Gastroesophageal sphincter (tissue), 3 donors: ENCODE measurements at regions not wholly inside any gene's neighbourhood (a gene's known extent, or its start where the extent isn't known, plus 50 kb on each side); places are given as distances from the start of the nearest gene placed in this dataset.

Experiments used
- POLR2AphosphoS5 ChIP-seq: sonication (generic); formaldehyde crosslinking; IDR thresholded peaks from one replicate; pipeline ENCODE4 v1.6.1; 2017; ENCODE audit warnings: antibody characterized with exemption
- TF ChIP-seq, protein P1 (sequence below), 4 experiments: fragments of 200-600 bp in 2 of 4; fragments of 450-650 bp in 2 of 4; sonication (generic) in 1 of 4; IDR thresholded peaks; one replicate each; pipeline ENCODE4 v1.5.1; 2017 to 2019; ENCODE audit warnings: antibody characterized with exemption in 4 of 4, mild to moderate bottlenecking in 2 of 4, moderate library complexity in 2 of 4

DNA sequence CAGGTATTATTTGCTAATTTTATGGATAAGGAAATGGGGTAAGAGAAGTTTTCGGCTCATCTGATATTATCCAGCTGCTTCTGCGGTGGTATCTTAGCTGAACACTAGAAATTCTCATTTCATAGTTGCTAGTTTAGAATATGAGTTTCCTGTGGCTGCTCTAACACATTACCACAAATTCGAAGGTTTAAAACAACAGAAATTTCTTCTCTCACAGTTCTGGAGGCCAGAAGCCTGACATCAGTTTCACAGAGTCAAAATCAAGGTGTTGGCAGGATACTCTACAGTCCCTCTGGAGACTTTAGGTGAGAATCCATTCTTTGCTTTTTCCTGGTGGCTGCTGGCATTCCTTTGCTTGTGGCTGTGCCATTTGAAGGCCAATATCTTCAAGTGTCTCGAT, 205.9 kb downstream of the PTEN start:
- TF ChIP-seq, protein P1, sequence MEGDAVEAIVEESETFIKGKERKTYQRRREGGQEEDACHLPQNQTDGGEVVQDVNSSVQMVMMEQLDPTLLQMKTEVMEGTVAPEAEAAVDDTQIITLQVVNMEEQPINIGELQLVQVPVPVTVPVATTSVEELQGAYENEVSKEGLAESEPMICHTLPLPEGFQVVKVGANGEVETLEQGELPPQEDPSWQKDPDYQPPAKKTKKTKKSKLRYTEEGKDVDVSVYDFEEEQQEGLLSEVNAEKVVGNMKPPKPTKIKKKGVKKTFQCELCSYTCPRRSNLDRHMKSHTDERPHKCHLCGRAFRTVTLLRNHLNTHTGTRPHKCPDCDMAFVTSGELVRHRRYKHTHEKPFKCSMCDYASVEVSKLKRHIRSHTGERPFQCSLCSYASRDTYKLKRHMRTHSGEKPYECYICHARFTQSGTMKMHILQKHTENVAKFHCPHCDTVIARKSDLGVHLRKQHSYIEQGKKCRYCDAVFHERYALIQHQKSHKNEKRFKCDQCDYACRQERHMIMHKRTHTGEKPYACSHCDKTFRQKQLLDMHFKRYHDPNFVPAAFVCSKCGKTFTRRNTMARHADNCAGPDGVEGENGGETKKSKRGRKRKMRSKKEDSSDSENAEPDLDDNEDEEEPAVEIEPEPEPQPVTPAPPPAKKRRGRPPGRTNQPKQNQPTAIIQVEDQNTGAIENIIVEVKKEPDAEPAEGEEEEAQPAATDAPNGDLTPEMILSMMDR (IDR thresholded peaks at IDR 0.05): no peak
- TF ChIP-seq POLR2AphosphoS5: no peak
